ENCODE measurements at regions not wholly inside any gene's neighbourhood (a gene's known extent, or its start where the extent isn't known, plus 50 kb on each side); places are given as distances from the start of the nearest gene placed in this dataset.
"Not testable (repeated sequence)": the region's sequence is repeated elsewhere in the genome, so short reads cannot be mapped to it uniquely, and the experiment has no call there.

- DNase-seq = no peak
Observed at GRCh38 chr3:158026236-158026635, 80.0 kb downstream of the SHOX2 start.

- not testable (repeated sequence) for DNase-seq
Observed at GRCh38 chr3:158019897-158020296, 86.3 kb downstream of the SHOX2 start.

- DNase-seq = no peak
Observed at GRCh38 chr3:158018462-158018861, 87.8 kb downstream of the SHOX2 start.

- no peak for DNase-seq
Observed at GRCh38 chr3:158012901-158013300, 93.3 kb downstream of the SHOX2 start.

GRCh38 chr3:158005391-158006100 is 100.7 kb downstream of the SHOX2 start:
- peak; percentile 51 for DNase-seq

GRCh38 chr3:157999246-157999645 is 107.0 kb downstream of the SHOX2 start:
- DNase-seq = peak; percentile 47

- DNase-seq = no peak
Observed at GRCh38 chr3:157982359-157982758, 123.9 kb downstream of the SHOX2 start.

GRCh38 chr3:157981819-157982218 is 124.4 kb downstream of the SHOX2 start:
- DNase-seq = peak; percentile 12

- no peak for DNase-seq
Observed at GRCh38 chr3:157979022-157979421, 127.2 kb downstream of the SHOX2 start.

- DNase-seq = no peak
Observed at GRCh38 chr3:157961665-157962064, 144.6 kb downstream of the SHOX2 start.

GRCh38 chr3:157958457-157958856 is 147.8 kb downstream of the SHOX2 start:
- no peak for DNase-seq

- no peak for DNase-seq
Observed at GRCh38 chr3:157956850-157957249, 149.4 kb downstream of the SHOX2 start.

GRCh38 chr3:157956176-157956575 is 150.0 kb downstream of the SHOX2 start:
- DNase-seq = no peak

- no peak for DNase-seq
Observed at GRCh38 chr3:157953565-157953964, 152.7 kb downstream of the SHOX2 start.

- no peak for DNase-seq
Observed at GRCh38 chr3:157948605-157949383, 157.4 kb downstream of the SHOX2 start.

- DNase-seq = no peak
Observed at GRCh38 chr3:157939166-157939565, 167.1 kb downstream of the SHOX2 start.

GRCh38 chr3:157938154-157938779 is 168.0 kb downstream of the SHOX2 start:
- peak; percentile 69 for DNase-seq

- DNase-seq = no peak
Observed at GRCh38 chr3:157931517-157931916, 174.7 kb downstream of the SHOX2 start.

GRCh38 chr3:157930000-157930780 is 176.0 kb downstream of the SHOX2 start:
- DNase-seq = no peak

GRCh38 chr3:157926822-157927221 is 179.4 kb downstream of the SHOX2 start:
- no peak for DNase-seq

- no peak for DNase-seq
Observed at GRCh38 chr3:157922614-157923013, 183.6 kb downstream of the SHOX2 start.

- no peak for DNase-seq
Observed at GRCh38 chr3:157921811-157922210, 184.4 kb downstream of the SHOX2 start.

Data from NCI-H226 (cell line).